ENCODE measurements at regions not wholly inside any gene's neighbourhood (a gene's known extent, or its start where the extent isn't known, plus 50 kb on each side); places are given as distances from the start of the nearest gene placed in this dataset.

DNA sequence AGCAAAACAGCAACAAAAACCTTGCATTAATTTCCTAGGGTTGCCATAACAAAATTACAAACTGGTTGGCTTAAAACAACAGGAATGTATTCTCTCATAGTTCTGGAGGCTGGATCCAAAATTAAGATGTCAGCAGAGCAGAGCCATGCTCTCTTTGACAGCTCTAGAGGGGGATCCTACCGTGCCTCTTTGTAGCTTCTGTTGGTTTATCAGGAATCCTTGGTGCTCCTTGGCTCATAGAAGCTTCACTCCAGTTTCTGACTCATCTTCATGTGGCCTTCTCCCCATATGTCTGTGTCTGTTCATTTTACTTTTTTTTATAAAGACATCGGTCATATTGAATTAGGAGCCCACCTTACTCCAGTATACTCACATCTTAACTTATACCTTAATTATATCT lies 90.5 kb upstream of the POU2AF2 start:
- no peak for TF ChIP-seq FOXP2 (optimal IDR thresholded peaks at IDR 0.05; ENCODE audit: control extremely low read depth, extremely low read length, insufficient read depth)
- no peak for TF ChIP-seq POLR2AphosphoS5 (IDR thresholded peaks at IDR 0.05; ENCODE audit: borderline replicate concordance, low read depth, low read length)
- TF ChIP-seq EZH2 (IDR thresholded peaks at IDR 0.05) = no peak

Data from SK-N-MC (cell line).